B cell (primary cell): ENCODE measurements at regions not wholly inside any gene's neighbourhood (a gene's known extent, or its start where the extent isn't known, plus 50 kb on each side); places are given as distances from the start of the nearest gene placed in this dataset.

ENCODE experiments used
- ATAC-seq: fragments of 200-7000 bp; cut with Tn5 transposase; one replicate; pipeline ENCODE4 v1.10.0; 2021; ENCODE audit warnings: low read depth, mild to moderate bottlenecking, moderate number of reproducible peaks, moderate library complexity
- CTCF ChIA-PET: fragments of 350-600 bp; sonication (Branson Sonifier 250); formaldehyde crosslinking; loops from one replicate; lab custom pipeline; 2021; ENCODE audit warnings: antibody characterized with exemption, inconsistent platforms; lab: Charles Lee
- POLR2A ChIA-PET: fragments of 350-600 bp; sonication (Branson Sonifier 250); formaldehyde crosslinking; loops from one replicate; lab custom pipeline; 2021; ENCODE audit warnings: antibody characterized with exemption; lab: Charles Lee
- DNase-seq: peaks from one replicate; pipeline ENCODE4 v3.0.0; 2013
- H2AFZ ChIP-seq: 2 replicates; pipeline ENCODE4 v1.6.1; 2012; ENCODE audit warnings: mild to moderate bottlenecking, low read depth, low read length; ENCODE audit not compliant: insufficient read depth, poor library complexity, severe bottlenecking
- H3K27ac ChIP-seq, 2 donors: 1 replicate in 1 of 2; 2 replicates in 1 of 2; pipeline ENCODE4 v1.5.1; 2012 to 2013; ENCODE audit warnings: low read length in 2 of 2, mild to moderate bottlenecking in 2 of 2, moderate library complexity in 1 of 2
- H3K27me3 ChIP-seq, 4 experiments: fragments of 200-600 bp in 1 of 4; sonication (generic) in 1 of 4; replicated peaks in 1 of 4; 1 replicate in 2 of 4; 2 replicates in 2 of 4; pipeline versions ENCODE4 v1.6.1 to v1.7.0; 2013 to 2016; ENCODE audit warnings: low read length in 3 of 4, mild to moderate bottlenecking in 2 of 4, mixed read lengths in 1 of 4, moderate library complexity in 1 of 4; ENCODE audit not compliant: insufficient read depth in 4 of 4, control insufficient read depth in 3 of 4; ENCODE audit errors: control extremely low read depth in 1 of 4
- H3K36me3 ChIP-seq, 2 experiments: replicated peaks in 1 of 2; 1 replicate in 1 of 2; 2 replicates in 1 of 2; pipeline versions ENCODE4 v1.6.1 to v1.7.1; 2013; ENCODE audit warnings: low read length in 1 of 2; ENCODE audit not compliant: insufficient read depth in 2 of 2, control insufficient read depth in 1 of 2; ENCODE audit errors: control extremely low read depth in 1 of 2, extremely low read depth in 1 of 2
- H3K4me1 ChIP-seq, 2 donors: fragments of 200-600 bp in 1 of 2; sonication (generic) in 1 of 2; 1 replicate in 1 of 2; 2 replicates in 1 of 2; pipeline versions ENCODE4 v1.5.1 to v1.6.1; 2013 to 2017; ENCODE audit warnings: low read length in 2 of 2; ENCODE audit not compliant: control insufficient read depth in 2 of 2, insufficient read depth in 2 of 2
- H3K4me2 ChIP-seq: replicated peaks from 2 replicates; pipeline ENCODE3; 2012; ENCODE audit warnings: mild to moderate bottlenecking, low read depth, low read length; ENCODE audit not compliant: poor library complexity, severe bottlenecking
- H3K4me3 ChIP-seq, 5 experiments: fragments of 200-600 bp in 1 of 5; sonication (generic) in 1 of 5; 1 replicate in 3 of 5; 2 replicates in 2 of 5; pipeline versions ENCODE4 v1.5.1 to v1.7.0; 2011 to 2016; ENCODE audit warnings: low read length in 4 of 5, mild to moderate bottlenecking in 4 of 5, low read depth in 2 of 5, control low read depth in 1 of 5, moderate library complexity in 1 of 5; ENCODE audit not compliant: insufficient read depth in 1 of 5; ENCODE audit errors: control extremely low read depth in 1 of 5, extremely low read depth in 1 of 5
- H3K79me2 ChIP-seq: fragments of 200-600 bp; sonication (generic); one replicate; pipeline ENCODE4 v1.6.0; 2016; ENCODE audit warnings: low read length; ENCODE audit not compliant: control insufficient read depth, insufficient read depth
- H3K9ac ChIP-seq: fragments of 200-600 bp; sonication (generic); 2 replicates; pipeline ENCODE4 v1.6.1; 2017; ENCODE audit warnings: mild to moderate bottlenecking, low read length, moderate library complexity
- H3K9me3 ChIP-seq, 3 donors: one replicate each; pipeline versions ENCODE4 v1.6.1 to v1.7.1; 2013; ENCODE audit warnings: low read length in 2 of 3; ENCODE audit not compliant: control insufficient read depth in 2 of 3, insufficient read depth in 1 of 3; ENCODE audit errors: control extremely low read depth in 1 of 3
- H4K20me1 ChIP-seq: 2 replicates; pipeline ENCODE4 v1.6.0; 2012; ENCODE audit warnings: mild to moderate bottlenecking, low read length; ENCODE audit not compliant: insufficient read depth, control insufficient read depth, poor library complexity, severe bottlenecking
- H3K27ac Mint-ChIP-seq: one replicate; pipeline ENCODE4 v1.8.0; 2021; ENCODE audit warnings: mixed read lengths
- H3K27me3 Mint-ChIP-seq: one replicate; pipeline ENCODE4 v1.8.0; 2021; ENCODE audit warnings: mixed read lengths
- H3K4me1 Mint-ChIP-seq: one replicate; pipeline ENCODE4 v1.8.0; 2021; ENCODE audit warnings: mixed read lengths
- H3K4me3 Mint-ChIP-seq: one replicate; pipeline ENCODE4 v1.8.0; 2021; ENCODE audit warnings: mixed read lengths
- H3K9me3 Mint-ChIP-seq: one replicate; pipeline ENCODE4 v1.8.0; 2022; ENCODE audit warnings: mixed read lengths; ENCODE audit not compliant: insufficient read depth
- CTCF ChIP-seq: fragments of 200-600 bp; IDR thresholded peaks from one replicate; pipeline ENCODE4 v1.8.0; 2022; ENCODE audit warnings: antibody characterized with exemption, mild to moderate bottlenecking
- EZH2 ChIP-seq: IDR thresholded peaks from 2 replicates; pipeline ENCODE4 v1.6.1; 2012; ENCODE audit warnings: borderline replicate concordance, low read depth, mild to moderate bottlenecking, moderate library complexity, low read length; ENCODE audit not compliant: insufficient read depth, poor library complexity, severe bottlenecking
- WGBS: methylation state at CpG from one replicate; pipeline ENCODE4 v1.1.5; 2013; ENCODE audit warnings: missing lambda C conversion rate; ENCODE audit not compliant: insufficient coverage; 5-methylcytosine and 5-hydroxymethylcytosine counted together
- intact Hi-C: fragments of 100-400 bp; cut with micrococcal nuclease; formaldehyde crosslinking; loops from one replicate; pipeline ENCODE4 v1.10.0; 2022

GRCh38 chr14:98462908-98463307, 809.1 kb downstream of the BCL11B start:
- WGBS: 68% methylated on average over 5 of the region's 7 CpGs
- ATAC-seq (no peak), DNase-seq (no peak)
- Histone ChIP-seq H3K4me1 (no peaks in the 10 kb centered on the region), H2AFZ (no peak overlapping the region), H3K4me3 (no peak overlapping the region), H3K79me2 (no peaks in the 10 kb centered on the region), H3K27me3 (no peaks in the 10 kb centered on the region), H3K9ac (no peak overlapping the region), H4K20me1 (no peaks in the 10 kb centered on the region), H3K9me3 (peaks cover 0 to 19% (median 0%) of the 10 kb centered on the region in 3 donors), H3K27ac (no peak overlapping the region), H3K36me3 (no peaks in the 10 kb centered on the region), H3K4me2 (no peak overlapping the region)
- Mint-ChIP-seq H3K4me3 (no peak overlapping the region), H3K9me3 (no peaks in the 10 kb centered on the region), H3K4me1 (no peaks in the 10 kb centered on the region), H3K27me3 (no peaks in the 10 kb centered on the region), H3K27ac (no peak overlapping the region)
- intact Hi-C loops: no loop called here
- CTCF ChIA-PET: no interaction called here
- no peak for TF ChIP-seq CTCF
- POLR2A ChIA-PET: no interaction called here

GRCh38 chr14:98466807-98467206, 805.2 kb downstream of the BCL11B start:
- TF ChIP-seq EZH2: no peak
- no peak for TF ChIP-seq CTCF
- Histone ChIP-seq H3K4me2 (no peak overlapping the region), H3K4me1 (no peaks in the 10 kb centered on the region), H3K9ac (no peak overlapping the region), H3K79me2 (no peaks in the 10 kb centered on the region), H3K27me3 (no peaks in the 10 kb centered on the region), H3K4me3 (no peak overlapping the region), H2AFZ (no peak overlapping the region), H3K36me3 (no peaks in the 10 kb centered on the region), H4K20me1 (no peaks in the 10 kb centered on the region), H3K27ac (no peak overlapping the region), H3K9me3 (peaks cover 0 to 15% (median 1%) of the 10 kb centered on the region in 3 donors)
- Mint-ChIP-seq H3K4me1 (no peaks in the 10 kb centered on the region), H3K9me3 (peaks cover 6% of the 10 kb centered on the region), H3K4me3 (no peak overlapping the region), H3K27ac (no peak overlapping the region), H3K27me3 (no peaks in the 10 kb centered on the region)
- CTCF ChIA-PET: no interaction called here
- DNase-seq (no peak), ATAC-seq (no peak)
- WGBS: 84% methylated on average over 6 of the region's 7 CpGs
- intact Hi-C loops: no loop called here
- POLR2A ChIA-PET: no interaction called here
